Kidney epithelial cell (primary cell): ENCODE measurements at regions not wholly inside any gene's neighbourhood (a gene's known extent, or its start where the extent isn't known, plus 50 kb on each side); places are given as distances from the start of the nearest gene placed in this dataset.

Source experiments
- DNase-seq: peaks from one replicate; pipeline ENCODE4 v3.0.0-alpha.2; 2010; ENCODE audit warnings: low read depth
- H3K27me3 ChIP-seq: 2 replicates; pipeline ENCODE4 v1.6.0; 2011; ENCODE audit warnings: low read length; ENCODE audit not compliant: control insufficient read depth, insufficient read depth
- H3K36me3 ChIP-seq: 2 replicates; pipeline ENCODE4 v1.5.1; 2011; ENCODE audit warnings: low read length; ENCODE audit not compliant: control insufficient read depth, insufficient read depth
- H3K4me3 ChIP-seq: 2 replicates; pipeline ENCODE4 v1.5.1; 2011; ENCODE audit warnings: low read depth, mild to moderate bottlenecking, control low read depth, low read length
- TF ChIP-seq, protein P1 (sequence below): IDR thresholded peaks from 2 replicates; pipeline ENCODE4 v1.5.1; 2011; ENCODE audit warnings: mild to moderate bottlenecking, moderate library complexity, low read length, control low read depth, inconsistent platforms; ENCODE audit not compliant: insufficient read depth, poor library complexity, severe bottlenecking

DNA sequence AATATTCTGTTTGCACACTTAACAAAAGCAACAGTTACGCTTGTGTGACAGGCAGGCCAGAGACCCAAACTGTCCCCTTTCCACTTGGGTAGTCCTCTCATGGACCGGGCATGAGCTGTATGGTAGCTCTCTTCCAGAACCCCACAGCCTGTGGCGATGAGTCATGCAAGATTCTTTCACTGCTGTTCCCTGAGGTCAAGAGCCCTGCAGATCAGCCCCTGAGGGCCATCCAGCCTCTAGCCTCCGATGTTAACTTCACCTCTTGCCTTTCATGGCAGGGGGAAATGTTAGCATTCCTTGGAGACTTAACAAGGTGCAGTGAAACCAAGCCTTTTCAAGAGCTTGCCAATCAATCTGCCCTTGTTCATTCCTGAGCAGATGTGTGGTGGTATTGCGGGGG, 63.2 kb upstream of the DEUP1 start:
- DNase-seq, result no peak
- Histone ChIP-seq H3K36me3 (no peaks in the 10 kb centered on the region), H3K4me3 (no peak overlapping the region), H3K27me3 (no peaks in the 10 kb centered on the region)
- TF ChIP-seq, protein P1, sequence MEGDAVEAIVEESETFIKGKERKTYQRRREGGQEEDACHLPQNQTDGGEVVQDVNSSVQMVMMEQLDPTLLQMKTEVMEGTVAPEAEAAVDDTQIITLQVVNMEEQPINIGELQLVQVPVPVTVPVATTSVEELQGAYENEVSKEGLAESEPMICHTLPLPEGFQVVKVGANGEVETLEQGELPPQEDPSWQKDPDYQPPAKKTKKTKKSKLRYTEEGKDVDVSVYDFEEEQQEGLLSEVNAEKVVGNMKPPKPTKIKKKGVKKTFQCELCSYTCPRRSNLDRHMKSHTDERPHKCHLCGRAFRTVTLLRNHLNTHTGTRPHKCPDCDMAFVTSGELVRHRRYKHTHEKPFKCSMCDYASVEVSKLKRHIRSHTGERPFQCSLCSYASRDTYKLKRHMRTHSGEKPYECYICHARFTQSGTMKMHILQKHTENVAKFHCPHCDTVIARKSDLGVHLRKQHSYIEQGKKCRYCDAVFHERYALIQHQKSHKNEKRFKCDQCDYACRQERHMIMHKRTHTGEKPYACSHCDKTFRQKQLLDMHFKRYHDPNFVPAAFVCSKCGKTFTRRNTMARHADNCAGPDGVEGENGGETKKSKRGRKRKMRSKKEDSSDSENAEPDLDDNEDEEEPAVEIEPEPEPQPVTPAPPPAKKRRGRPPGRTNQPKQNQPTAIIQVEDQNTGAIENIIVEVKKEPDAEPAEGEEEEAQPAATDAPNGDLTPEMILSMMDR, result no peak

DNA sequence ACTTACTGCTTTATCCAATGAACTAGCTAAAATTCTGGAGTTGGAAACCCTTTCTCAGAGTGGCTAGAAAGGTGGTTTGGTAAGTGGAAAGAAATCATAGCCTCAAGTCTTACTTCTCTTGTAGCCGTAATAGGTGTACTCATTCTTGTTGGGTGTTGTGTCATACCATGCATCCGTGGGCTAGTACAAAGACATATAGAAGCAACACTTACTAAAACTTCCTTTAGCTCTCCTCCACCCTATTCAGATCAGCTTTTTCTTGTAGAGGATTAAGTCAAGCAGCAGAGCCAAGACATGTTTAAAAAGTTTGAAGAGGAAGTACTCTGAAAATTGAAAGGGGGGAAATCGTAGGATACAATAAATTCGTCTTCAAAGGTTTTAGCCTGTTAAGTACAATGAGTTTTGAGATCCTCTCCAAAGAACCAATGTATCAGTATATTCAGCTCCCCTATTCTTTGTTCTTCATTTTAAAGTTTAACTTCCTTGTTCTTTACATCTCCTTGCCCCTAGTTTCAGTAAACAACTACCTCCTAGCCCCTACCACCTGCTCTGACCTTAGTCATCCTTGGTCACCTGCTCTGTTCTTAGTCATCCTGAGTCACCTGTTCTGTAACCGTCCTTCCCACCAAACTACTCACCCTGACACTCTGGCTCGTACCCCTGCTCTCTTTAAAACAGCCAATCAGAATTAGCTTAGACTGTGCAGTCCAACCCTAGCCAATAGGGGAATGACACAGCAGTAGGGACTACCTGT, 62.1 kb upstream of the DEUP1 start:
- Histone ChIP-seq H3K27me3 (no peaks in the 10 kb centered on the region), H3K36me3 (no peaks in the 10 kb centered on the region), H3K4me3 (no peak overlapping the region)
- TF ChIP-seq, protein P1, result no peak
- no peak for DNase-seq

DNA sequence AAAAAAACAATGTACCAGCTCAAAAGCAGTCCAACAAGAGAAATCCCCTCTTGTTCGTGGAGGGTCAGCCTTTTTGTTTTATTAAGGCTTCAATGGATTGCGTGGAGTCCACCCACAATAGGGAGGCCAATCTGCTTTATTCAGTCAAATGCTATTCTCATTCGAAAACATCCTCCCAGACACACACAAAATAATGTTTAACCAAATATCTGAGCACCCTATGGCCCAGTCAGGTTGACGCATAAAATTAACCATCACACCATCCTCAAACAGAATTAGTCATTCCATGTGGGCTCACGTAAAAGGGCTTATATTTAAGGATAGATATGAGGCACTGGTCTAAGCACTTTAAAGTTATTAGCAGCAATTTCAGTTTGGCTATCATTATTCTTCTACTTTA, 58.9 kb upstream of the DEUP1 start:
- H3K27me3 ChIP-seq, result no peaks in the 10 kb centered on the region
- no peaks in the 10 kb centered on the region for H3K36me3 ChIP-seq
- TF ChIP-seq, protein P1, result no peak
- no peak for DNase-seq
- no peak overlapping the region for H3K4me3 ChIP-seq

DNA sequence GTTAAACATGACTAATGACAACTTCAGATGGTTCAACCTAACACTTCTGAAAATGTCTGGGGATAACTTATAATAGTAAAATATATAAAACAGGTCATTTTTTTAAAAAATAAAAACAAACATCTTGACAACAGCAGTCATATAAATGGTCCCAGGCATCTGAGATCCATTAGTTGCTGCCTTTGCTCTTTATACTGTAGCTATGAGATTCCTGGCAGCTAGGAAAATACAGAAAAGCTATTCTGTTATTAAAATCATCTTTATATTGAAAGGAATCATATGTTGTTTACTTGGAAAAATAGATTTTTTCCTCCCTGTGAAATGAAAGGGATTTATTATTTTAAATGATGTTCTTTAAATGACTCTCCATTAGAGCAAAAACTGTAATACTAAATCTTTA, 55.7 kb upstream of the DEUP1 start:
- TF ChIP-seq, protein P1, result no peak
- Histone ChIP-seq H3K4me3 (no peak overlapping the region), H3K27me3 (no peaks in the 10 kb centered on the region), H3K36me3 (no peaks in the 10 kb centered on the region)
- DNase-seq, result no peak

DNA sequence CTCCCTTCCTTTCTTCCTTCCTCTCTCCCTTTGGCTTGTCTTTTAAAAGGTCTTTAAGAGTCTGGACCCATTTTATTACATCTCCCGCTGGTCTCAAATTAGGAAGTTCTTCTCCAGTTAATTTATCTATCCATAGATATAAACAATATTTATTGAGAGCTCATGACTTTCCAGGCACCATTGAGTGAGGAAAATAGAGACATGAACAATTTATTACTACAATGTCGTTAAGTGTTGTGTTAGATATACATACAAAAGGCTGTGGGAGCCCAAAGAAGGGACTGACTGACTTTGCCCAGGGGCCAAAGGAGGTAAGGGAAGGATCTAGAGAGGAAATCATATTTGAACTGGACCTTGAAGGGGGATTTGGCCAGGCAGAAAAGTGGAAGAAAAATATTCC, 51.6 kb upstream of the DEUP1 start:
- TF ChIP-seq, protein P1, result no peak
- Histone ChIP-seq H3K27me3 (no peaks in the 10 kb centered on the region), H3K36me3 (no peaks in the 10 kb centered on the region)

DNA sequence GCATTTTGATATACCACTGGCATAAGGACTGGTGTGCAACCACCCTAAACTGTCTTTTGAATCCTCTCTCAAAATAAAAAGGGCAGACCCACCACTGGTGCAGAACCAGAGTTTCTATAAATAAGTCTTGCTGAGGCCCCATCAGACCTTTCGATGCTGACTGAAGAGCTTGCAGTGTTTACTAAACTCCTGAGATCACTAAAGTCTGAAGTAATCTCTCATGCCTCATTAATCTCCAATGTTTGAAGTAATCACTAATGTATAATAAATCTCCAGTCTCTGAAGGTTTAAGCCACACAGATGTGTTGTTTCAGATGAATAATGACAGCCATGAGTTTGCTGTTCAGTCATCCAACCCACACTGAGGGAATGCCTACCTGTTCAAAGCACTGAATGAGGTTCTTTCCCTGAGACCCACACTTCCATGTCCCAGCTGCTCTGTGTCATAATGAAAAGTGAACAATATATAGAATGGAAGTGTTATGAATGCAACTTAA, 50.6 kb upstream of the DEUP1 start:
- Histone ChIP-seq H3K4me3 (no peak overlapping the region), H3K27me3 (no peaks in the 10 kb centered on the region), H3K36me3 (no peaks in the 10 kb centered on the region)
- DNase-seq, result peak; percentile 94
- TF ChIP-seq, protein P1, result no peak

More for the DNA sequence above, 51.6 kb upstream of the DEUP1 start:
- H3K4me3 ChIP-seq, result no peak overlapping the region
- no peak for DNase-seq
